Esophagus muscularis mucosa (tissue), 4 donors: ENCODE measurements at regions not wholly inside any gene's neighbourhood (a gene's known extent, or its start where the extent isn't known, plus 50 kb on each side); places are given as distances from the start of the nearest gene placed in this dataset.

ENCODE experiments used
- EP300 ChIP-seq: sonication (generic); formaldehyde crosslinking; IDR thresholded peaks from one replicate; pipeline ENCODE4 v1.6.1; 2017; ENCODE audit warnings: antibody characterized with exemption
- POLR2A ChIP-seq: fragments of 450-650 bp; IDR thresholded peaks from one replicate; pipeline ENCODE4 v1.6.1; 2017; ENCODE audit warnings: antibody characterized with exemption, moderate library complexity, mild to moderate bottlenecking, low read depth
- POLR2AphosphoS5 ChIP-seq, 2 donors: sonication (generic); formaldehyde crosslinking; IDR thresholded peaks; one replicate each; pipeline ENCODE4 v1.6.1; 2017; ENCODE audit warnings: antibody characterized with exemption in 2 of 2
- TF ChIP-seq, protein P1 (sequence below), 3 experiments: fragments of 200-600 bp in 2 of 3; fragments of 450-650 bp in 1 of 3; sonication (generic) in 2 of 3; IDR thresholded peaks; one replicate each; pipeline ENCODE4 v1.5.1; 2017 to 2019; ENCODE audit warnings: antibody characterized with exemption in 3 of 3, mild to moderate bottlenecking in 2 of 3, moderate library complexity in 1 of 3

DNA sequence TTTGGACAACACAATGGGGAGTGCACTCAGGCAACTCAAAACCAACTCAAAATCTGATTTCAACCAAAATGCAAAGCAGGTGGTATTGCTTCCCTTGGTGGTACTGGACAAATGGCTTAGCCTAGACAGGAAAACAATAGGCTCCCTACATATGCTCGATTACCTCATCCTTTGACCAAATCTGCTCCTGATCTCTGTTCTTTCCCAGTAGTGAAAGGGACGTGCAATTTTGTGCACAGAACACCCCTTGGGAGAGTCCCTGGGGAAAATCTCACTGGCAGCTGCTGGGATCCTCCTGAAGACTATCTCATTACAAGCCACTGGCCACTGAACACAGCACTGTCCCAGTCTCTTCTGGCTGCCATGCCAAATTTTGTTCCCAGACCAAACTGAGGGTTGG, 149.2 kb upstream of the VSTM2A start:
- TF ChIP-seq EP300: no peak
- TF ChIP-seq, protein P1, sequence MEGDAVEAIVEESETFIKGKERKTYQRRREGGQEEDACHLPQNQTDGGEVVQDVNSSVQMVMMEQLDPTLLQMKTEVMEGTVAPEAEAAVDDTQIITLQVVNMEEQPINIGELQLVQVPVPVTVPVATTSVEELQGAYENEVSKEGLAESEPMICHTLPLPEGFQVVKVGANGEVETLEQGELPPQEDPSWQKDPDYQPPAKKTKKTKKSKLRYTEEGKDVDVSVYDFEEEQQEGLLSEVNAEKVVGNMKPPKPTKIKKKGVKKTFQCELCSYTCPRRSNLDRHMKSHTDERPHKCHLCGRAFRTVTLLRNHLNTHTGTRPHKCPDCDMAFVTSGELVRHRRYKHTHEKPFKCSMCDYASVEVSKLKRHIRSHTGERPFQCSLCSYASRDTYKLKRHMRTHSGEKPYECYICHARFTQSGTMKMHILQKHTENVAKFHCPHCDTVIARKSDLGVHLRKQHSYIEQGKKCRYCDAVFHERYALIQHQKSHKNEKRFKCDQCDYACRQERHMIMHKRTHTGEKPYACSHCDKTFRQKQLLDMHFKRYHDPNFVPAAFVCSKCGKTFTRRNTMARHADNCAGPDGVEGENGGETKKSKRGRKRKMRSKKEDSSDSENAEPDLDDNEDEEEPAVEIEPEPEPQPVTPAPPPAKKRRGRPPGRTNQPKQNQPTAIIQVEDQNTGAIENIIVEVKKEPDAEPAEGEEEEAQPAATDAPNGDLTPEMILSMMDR (IDR thresholded peaks at IDR 0.05): no peak
- TF ChIP-seq POLR2AphosphoS5 (IDR thresholded peaks at IDR 0.05): no peak
- no peak for TF ChIP-seq POLR2A
